Activated CD4-positive, CD25-positive, alpha-beta regulatory T cell treated with anti-CD3 and anti-CD28 coated beads, Interleukin-2, amount 50 U/mL, for 72 hours (primary cell): ENCODE measurements at regions not wholly inside any gene's neighbourhood (a gene's known extent, or its start where the extent isn't known, plus 50 kb on each side); places are given as distances from the start of the nearest gene placed in this dataset.
"Not testable (repeated sequence)": the region's sequence is repeated elsewhere in the genome, so short reads cannot be mapped to it uniquely, and the experiment has no call there.

Experiments used
- DNase-seq: peaks from one replicate; pipeline ENCODE4 v3.0.0; 2021

- no peak for DNase-seq
Observed at GRCh38 chr3:82000350-82000749, 238.9 kb upstream of the GBE1 start.

DNA sequence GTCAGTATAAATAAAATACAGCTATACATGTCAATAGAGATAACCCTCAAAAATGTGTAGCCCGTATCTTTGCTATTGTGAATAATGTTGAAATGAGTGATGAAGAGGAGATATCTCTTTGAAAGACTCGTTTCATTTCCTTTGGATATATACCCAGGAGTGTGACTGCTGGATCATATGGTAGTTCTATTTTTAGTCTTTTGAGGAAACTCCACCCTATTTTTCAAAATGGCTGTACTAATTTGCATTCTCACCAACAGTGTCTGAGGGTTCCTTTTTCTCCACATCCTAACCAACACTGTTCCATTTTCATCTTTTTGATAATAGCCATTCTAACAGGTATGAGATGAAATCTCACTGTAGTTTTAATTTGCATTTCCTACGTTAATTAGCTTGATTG lies 237.5 kb upstream of the GBE1 start:
- no peak for DNase-seq

DNA sequence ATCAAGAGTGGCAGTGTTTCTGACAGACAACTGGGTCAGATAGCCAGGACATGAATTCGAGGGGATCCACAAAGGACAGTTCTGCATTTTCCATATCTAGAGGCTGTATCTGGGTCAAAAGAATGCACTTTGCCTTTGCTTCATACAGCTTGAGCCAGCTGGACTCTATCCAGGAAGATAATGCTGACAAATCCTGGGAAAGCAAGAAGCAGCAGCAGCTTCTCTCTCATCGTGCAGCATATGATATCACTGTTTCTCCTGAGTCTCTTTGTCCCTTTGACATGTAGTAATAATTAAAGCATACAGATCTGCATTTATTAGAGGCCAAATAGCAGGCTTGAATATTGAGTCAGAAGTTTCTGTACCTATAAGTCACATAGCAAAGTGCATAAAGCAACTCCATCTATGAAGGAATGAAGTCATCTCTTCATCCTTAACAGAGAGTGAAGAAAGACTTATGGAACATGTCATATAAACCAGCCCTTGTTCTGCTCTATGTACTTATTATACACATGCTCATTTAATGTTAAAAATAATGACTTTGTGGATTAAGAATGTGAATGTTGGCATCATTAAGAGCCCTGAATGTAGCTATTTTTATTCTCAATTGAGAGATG lies 236.8 kb upstream of the GBE1 start:
- DNase-seq, result no peak

DNA sequence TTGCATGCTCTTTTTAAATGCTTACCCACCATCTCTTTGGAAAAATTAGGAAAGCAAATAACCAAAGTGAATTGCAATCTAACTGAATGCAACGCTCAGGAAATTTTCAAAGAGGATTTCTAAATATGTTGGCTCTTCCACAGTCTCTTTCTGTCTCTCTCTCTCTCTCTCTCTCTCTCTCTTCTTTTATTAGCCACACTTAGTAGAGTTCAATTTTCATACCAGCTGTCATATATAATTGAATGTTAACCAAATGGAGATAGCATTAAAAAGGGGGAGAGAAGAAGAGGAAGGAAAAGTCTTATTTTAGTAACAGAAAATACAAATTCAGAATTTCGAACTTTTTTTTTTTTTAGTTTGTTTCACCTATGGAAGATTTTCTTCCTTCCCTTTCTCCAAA lies 235.9 kb upstream of the GBE1 start:
- DNase-seq, result no peak

DNA sequence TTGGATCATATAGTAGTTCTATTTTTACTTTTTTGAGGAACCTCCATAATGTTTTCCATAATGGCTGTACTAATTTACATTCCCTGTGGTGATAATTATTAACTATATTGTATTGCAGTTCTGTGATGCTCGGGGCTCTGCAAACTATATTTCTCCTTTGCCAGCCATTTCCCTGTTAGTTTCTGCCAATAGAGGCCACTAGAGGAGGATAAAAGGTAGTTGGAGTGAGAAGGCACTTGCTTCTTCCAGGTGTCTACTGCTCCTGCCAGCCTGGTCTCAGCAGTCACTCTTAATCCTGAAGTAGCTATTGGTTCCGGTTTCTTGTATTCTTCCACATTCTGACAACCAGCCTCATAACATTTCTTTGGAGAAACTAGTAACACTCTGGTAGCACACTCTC lies 233.9 kb upstream of the GBE1 start:
- no peak for DNase-seq

DNA sequence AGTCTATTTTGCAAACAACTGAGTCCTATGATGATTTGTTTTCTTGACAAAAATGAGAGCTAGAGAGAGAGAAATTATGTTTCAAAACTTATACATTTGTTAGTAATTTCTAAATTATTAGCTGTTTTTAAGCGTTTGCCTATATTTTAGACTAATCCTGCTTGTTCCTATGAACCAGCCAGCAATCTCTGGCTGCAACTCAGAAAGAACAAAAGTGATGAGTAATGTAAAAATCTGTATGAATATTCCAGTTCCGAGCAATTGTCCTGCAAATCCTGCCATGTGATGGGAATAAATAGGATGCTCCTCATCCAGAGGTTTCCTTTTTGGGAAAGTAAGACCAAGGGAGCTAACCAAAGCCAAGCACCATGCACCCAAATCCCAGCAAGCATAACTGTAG lies 228.3 kb upstream of the GBE1 start:
- DNase-seq, result no peak

GRCh38 chr3:81989274-81989673 lies 227.8 kb upstream of the GBE1 start:
- DNase-seq, result no peak

DNA sequence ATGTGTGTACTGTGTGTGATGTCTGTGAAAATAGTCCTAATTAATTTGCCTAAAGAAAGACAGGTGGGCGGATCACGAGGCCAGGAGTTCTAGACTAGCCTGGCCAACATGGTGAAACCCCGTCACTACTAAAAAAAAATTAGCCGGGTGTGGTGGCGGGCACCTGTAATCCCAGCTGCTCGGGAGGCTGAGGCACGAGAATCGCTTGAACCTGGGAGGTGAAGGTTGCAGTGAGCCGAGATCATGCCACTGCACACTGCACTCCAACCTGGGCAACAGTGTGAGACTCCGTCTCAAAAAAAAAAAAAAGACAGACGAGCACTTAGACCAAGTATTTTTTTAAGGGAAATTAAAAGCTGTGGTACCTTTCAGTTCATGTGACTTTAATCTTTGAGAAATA lies 226.0 kb upstream of the GBE1 start:
- not testable (repeated sequence) for DNase-seq

GRCh38 chr3:81985996-81986723 lies 224.7 kb upstream of the GBE1 start:
- DNase-seq, result no peak

- DNase-seq, result no peak
Observed at GRCh38 chr3:81983382-81983781, 221.9 kb upstream of the GBE1 start.

- no peak for DNase-seq
Observed at GRCh38 chr3:81980596-81981494, 219.4 kb upstream of the GBE1 start.

DNA sequence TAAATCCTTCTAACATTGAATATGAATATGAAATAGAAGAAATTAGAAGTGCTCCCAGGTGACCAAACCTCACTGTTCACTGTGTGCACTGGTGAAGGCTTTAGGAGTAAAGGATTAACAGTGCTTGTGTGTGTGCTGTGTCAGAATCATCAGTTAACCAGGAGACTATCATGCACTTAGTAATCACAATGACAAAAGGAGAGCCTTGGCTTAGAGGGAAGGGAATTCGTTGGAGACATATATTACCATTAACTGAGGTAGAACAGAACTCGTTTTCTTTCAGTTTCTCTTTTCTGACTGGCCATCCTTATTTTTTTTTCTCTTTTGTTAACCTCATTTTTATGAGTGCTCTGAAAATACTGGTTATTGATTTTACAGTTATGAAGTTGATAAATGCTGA lies 213.3 kb upstream of the GBE1 start:
- DNase-seq, result no peak

GRCh38 chr3:81968658-81969057 lies 207.2 kb upstream of the GBE1 start:
- DNase-seq, result no peak

- no peak for DNase-seq
Observed at GRCh38 chr3:81967393-81967792, 205.9 kb upstream of the GBE1 start.

DNA sequence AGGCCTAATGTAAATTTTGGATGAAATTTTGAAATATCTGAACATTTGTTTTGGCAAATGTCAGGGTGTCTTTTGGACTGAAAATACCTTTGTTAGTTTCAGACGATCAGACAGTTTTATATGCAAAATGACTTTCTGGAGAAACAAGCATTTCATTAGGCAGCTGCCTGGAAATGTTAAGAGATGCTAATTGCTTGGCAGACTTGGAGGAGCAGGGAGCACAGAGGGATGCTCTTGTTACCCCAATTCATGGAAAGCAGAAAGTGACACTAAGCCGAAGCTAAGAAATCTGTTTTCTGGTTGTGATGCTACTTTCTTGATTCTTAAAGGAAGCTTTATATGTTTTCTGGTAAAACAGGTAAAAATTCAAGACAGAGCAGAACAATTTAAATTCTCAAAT lies 204.3 kb upstream of the GBE1 start:
- DNase-seq, result no peak

DNA sequence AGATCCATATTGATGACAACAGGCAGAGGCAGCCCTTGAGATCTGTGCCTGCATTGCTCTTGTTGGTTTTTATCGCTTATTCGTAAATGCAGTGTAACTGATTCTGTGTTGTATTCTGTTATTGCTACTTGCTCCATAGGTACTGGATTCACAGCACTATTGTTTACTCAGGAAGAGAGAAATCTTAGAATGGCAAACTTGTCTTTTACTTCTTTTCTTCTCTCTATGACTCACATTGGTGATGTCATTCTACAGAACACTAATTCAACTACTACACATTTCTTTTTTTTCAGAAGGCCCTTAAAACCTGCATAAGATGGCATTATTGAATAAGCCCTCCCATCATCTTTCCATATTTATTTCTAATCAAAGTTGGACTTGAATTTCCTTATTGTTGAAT lies 201.0 kb upstream of the GBE1 start:
- no peak for DNase-seq

DNA sequence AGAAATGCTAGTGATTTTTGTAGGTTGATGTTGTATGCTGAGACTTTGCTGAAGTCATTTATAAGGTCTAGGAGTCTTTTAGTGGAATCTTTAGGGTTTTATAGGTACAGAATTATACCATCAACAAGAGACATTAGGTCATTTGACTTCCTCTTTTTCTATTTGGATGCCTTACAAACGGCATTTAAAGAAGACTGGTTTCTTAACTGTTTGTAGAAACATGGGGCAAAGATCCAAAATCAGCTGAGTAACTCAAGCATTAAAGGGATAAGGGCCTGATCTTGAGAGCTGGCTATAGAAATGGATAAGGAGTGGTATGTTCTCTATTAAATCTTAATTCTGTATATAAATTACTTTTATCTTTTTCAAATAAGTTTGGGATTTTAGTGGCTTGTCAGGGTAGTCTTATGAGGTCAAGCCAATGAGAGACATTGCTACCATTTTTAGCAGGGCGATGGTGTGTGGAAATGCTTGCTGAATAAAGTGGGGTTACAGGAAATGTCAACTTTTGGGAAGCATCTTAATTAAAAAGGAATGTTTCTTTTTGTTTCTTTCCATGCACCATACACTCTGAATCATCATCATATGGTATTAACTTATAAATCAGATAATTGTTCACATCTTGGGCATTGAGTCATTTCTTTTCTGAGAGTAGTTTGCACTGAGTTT lies 197.7 kb upstream of the GBE1 start:
- no peak for DNase-seq

DNA sequence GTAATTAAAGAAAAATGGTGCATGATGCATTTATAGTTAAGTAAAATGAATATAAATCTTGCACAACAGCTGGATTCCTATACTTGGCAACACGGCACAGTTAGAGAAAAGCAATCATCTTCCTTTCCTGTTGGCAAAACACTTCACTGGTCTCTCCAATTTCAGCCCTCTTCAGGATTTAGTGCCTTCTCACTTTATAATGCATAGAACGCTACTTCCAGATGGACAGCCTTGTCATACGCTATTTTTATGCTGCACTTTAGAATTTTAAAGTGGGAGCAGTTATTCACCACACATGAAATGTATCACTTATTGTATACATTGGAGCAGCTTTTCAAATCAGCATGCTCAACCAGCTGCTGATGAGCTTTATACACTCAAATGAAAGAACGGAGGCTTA lies 194.4 kb upstream of the GBE1 start:
- DNase-seq, result no peak

DNA sequence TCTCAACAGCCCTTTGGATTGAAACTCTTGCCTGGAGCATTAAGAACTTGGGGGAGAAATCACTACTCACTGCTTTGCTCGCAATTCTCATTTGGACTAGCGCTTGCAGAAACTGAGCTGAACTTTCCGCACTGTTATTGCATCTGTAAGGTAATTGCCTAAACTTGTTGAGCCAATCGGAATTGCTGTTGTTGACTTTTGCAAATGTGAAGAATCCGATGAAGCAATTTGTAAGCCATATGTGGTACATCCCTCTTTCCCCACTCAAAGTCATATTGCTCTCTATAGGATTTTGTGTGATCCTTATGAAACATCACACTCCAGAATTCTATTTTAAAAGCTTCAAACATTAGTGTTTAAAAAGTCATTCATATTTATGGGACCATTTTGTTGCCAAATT lies 191.7 kb upstream of the GBE1 start:
- no peak for DNase-seq

DNA sequence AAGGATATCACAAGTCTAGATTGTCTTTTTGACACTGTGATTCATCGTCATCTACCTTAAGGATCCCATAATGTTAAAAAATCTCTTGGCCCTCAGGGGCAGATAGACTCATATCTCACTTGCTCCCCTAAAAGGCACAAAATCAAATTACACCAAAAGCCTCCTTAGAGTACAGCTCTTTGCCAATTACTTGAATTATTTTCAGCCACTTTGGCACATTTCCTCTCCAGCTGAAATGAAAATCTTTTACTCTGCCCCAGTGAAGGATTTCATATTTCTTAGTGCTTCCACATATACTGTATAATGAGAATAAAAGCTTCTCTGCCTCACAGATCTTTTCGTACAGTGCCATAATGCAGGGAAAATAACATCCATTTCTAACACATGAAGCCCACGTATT lies 190.7 kb upstream of the GBE1 start:
- DNase-seq, result no peak

GRCh38 chr3:81951636-81952035 lies 190.2 kb upstream of the GBE1 start:
- DNase-seq, result no peak

DNA sequence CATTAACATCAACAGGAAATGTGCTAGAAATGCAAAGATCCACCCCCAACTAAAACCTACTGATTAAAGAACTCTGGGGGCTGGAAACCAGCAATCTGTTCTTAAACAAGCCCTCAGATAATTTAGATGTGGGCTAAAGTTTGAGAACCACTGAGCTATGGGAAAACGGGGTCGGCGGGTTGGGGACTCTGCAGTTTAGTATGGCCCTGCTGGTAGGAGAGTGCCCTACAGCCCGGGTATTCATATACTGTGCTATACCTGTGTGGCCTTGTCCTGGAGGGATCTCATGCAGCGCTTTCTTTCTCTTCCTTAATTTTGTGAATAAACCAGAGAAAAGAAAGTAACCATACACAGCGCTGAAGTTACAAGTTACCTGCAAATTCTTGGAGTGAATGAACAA lies 189.7 kb upstream of the GBE1 start:
- no peak for DNase-seq

GRCh38 chr3:81947359-81947758 lies 185.9 kb upstream of the GBE1 start:
- DNase-seq, result no peak

DNA sequence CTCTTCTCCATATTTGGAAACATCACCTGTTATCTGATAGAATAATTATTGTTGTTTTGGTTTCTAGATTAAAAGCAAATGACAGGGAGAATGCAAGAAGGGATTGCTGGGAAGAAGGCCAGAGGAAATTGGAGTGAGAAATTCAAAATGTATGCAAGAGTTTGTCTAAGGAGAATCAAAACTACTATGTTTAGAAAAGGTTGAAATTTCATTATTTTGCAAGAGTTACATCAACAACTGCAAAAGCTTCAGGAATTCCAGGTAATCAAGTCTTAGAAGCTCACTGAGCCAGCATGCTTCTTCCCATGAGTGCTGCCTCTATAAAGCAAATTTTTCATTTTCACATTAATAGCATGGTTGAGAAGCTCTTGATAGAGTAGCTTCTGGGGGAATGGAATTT lies 177.2 kb upstream of the GBE1 start:
- no peak for DNase-seq
